Epidermal melanocyte (primary cell): ENCODE measurements at regions not wholly inside any gene's neighbourhood (a gene's known extent, or its start where the extent isn't known, plus 50 kb on each side); places are given as distances from the start of the nearest gene placed in this dataset.

Source experiments
- DNase-seq: peaks from one replicate; pipeline ENCODE4 v3.0.0; 2011; ENCODE audit warnings: low spot score; ENCODE audit not compliant: insufficient read length

DNA sequence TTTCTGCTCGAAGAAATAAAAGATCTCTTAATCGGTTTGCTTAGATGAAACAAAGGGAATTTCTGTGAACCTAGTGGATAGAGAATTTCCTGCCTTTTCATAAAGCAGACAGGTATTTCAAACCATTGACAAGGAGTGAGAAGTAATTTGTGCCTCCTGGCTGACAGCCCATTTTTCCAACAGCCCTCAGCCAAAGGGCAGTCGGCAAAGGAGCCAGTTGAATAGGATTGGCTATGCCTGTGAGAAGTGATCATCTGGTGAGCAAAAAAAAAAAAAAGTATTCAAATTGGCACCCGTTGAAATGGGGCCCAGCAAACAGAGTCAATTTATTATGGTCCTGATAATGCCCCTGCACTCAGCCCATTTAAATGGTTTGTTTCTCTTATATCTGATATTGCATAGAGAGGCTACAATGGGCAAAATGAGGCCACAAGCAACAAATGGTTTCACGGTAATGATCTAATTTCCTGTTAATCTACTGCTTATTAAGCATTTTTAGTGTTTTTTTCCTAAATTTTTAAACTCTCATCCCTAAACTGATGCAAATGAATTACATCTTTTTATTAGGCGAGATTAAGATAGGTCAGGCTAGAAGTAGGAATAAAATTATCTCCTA lies 477.5 kb downstream of the NUF2 start:
- no peak for DNase-seq

DNA sequence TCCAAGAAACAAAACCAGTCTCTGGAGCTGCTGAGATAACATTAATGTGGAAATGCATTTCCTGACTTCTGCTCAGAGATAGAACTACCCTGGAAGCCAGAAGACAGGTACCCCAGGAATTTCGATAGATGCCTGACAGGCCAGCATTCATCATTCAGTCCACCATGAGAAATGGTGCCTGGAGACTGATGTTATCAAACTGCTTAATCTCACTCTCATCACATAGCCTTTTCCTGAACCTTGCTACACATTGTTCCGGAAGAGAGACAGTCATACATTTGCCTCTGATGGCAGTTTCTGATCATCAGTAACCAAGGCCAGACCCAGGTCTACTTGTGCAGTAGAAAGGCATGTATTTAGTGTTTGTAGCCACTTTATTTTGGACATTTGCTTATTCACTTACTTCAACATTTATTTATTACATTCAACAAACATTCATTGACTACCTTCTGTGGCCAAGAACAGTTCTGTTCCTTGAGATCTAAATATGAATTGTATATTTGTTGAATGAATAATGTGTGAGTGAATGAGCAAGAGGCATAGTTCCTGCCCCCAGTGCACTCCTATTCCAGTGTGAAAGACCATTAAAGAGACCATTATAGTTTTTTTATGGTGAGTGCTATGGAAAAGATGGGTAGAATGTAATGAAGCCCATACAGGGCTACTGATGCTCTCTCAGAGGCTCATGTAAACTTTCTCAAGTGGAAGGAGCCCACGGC lies 485.7 kb downstream of the NUF2 start:
- DNase-seq, result no peak

DNA sequence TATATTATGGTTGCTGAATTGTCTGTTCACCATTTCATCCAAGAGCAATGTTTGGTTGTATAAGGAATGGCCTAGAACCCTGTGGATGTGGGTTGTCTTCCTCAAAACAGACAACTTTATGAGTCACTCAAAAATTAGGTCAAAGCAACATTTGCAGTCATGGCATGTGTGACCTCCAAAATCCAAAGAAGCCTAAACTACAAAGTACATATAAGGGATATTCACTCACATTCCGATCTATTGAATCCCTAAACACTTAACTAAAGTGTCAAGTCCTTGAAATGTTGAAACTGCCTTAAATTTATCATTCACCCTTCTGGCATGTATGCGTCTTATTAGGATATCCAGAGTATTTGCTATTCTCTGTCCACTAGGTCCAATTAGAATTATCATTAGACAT lies 491.5 kb downstream of the NUF2 start:
- DNase-seq, result no peak

DNA sequence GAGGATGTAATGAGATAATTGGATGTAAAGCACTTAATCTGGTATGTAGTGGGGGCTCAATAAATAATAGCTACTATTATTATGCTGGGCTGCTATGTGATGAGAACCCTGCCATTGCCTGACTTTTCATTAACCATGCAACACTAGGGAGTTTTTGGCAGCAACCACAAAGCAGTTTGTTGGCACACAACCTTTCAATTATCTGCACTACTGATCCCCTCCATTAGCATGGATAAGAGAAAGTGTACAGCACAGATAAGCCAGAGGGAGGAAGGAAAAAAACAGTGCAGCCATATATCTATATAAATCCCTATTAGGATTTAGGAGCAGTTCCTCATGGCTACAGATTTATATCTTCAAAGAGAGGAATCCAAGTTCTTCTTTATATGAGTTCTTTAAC lies 498.5 kb downstream of the NUF2 start:
- no peak for DNase-seq

DNA sequence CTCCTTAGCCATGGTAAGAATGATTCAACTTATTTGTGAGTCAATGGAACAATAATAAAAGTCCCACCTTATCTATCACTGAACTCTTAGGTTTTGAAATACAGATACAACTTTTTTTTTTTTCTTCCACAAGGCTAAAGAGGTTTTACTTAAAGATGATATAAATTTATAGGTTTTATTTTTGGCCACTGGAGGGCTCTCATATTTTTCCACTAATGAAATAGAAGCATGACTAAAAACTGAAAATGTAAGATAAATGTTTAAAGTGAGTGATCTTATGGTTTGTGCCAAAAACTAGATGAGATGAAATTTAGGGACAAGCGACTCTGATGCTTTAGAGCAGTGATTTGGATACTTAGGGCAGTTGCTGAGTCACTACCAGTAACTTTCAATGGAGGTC lies 499.0 kb downstream of the NUF2 start:
- DNase-seq, result no peak

DNA sequence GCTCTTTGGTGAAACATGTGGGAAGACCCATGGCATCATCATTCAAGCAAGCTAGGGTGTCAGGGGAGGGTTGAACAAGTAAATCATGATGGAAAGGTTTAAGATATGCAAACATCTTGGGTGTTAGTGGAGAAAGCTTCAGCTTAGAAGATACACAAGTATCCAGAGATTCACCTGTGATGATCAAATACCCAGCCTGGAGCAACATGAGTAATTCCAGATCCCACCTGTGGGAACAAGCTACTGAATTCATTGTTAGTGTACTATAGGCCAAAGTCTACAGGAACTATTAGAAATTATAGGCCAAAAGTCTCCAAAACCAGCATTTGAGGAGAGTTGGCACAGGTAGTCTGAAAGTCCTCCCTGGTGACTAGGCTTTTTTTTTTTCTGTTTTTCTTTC lies 499.9 kb downstream of the NUF2 start:
- no peak for DNase-seq

DNA sequence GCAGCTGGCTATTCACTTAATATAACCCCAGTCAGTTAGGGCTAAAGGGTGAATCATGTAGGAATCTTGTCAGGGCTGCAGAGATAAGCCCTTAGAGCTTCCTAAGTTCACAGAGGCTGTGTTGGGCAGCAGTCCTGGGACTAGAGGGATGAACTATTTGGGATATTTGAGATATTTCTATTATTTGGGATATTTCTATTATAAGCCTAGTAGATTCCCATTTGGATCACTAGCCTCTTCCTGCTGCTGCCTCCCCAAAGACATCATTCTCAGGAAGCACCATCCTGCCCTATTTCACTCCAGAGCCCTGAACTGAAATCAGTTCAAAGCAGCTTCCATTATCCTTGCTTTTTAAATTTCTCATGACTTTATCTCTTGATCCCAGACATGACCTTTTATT lies 501.3 kb downstream of the NUF2 start:
- no peak for DNase-seq

DNA sequence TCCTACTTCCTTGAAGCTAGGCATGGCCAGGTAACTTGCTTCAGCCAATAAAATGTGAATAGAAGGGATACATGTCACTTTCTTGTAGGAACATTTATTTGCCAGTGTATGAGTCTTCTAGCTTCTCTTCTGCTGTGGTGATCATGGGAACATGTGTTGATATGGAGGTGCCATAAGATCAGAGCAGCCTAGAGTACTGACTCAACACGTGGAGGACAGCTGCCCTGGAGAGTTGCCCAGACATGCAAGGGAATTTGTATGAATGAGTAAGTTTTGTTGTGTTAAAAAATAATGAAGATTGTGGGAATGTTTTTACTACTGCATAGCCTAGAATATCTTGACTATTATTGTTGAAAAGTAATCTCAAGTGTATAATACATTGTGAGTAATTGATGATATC lies 502.3 kb downstream of the NUF2 start:
- no peak for DNase-seq

DNA sequence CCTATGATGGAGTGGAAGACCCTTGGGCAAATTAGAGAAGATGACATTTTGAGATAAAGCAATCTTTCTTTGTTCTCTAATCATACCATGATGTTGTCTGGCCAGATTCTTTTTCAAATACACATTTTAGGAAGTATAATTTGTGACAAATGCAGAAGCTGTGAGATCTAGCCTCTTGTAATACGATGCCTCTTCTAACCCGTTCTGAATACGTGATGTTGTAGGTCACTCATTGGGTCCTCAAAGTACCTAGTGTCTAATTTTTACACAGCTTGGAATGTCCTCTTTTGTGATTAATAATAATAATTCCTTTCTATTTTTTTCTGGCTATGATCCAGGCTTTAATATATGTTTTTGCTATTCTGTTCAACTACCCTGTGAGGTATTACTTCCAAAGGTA lies 502.7 kb downstream of the NUF2 start:
- DNase-seq, result no peak

DNA sequence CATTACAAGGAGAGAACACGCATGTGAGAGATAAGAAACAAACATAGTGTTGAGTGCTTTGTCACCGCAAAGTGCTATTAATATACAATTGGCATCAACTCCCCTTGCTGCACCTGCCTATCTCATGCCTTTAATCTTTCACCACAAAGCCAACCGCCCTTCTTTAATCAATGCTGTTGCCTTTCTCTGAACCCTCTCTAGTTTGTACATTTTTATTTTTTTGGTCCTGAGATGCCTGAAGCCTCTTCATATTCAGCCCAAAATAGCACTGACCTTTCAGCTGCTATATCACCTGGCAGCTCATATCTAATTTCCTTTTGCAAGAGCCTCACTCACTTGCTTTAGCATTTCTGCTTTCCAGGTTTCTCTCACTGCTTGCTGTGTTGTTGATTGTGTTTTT lies 504.7 kb downstream of the NUF2 start:
- DNase-seq, result no peak

DNA sequence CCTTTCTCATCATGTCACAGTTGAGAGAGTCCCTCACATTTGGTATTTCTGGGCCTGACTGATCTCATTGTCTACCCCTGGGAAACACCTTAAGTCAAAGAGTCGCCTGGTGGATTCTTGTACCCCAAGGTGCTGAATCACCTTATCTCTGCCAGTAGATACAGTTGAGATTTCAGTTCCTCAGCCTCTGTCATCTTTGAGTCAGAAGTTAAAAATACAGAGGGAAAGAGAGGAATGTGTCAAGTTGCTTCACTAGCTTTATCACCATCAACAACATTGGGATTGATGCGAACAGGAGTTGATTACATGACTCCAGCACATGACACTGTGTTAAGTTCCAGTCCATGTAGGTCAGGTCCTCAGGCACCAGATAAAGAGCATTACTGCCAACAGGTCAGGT lies 513.0 kb downstream of the NUF2 start:
- no peak for DNase-seq

DNA sequence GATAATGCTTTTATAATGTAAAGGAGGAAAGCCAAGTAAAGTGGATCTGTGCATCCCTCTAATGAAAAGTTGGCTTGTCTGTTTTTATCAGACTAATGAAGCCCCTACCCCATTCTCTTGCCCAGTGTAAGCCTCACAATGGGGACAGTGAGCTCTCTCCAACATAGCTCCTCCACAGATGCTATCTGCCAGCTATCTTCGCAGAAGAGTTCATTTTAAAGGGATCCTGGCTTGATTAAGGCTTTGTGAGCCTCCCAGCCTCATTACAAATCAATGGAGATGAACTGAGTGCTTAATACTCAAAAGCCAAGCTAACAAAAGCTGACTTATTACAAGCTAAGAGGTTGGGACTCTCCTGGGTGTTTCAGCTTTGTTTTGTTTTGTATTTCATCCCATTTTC lies 514.7 kb downstream of the NUF2 start:
- no peak for DNase-seq

DNA sequence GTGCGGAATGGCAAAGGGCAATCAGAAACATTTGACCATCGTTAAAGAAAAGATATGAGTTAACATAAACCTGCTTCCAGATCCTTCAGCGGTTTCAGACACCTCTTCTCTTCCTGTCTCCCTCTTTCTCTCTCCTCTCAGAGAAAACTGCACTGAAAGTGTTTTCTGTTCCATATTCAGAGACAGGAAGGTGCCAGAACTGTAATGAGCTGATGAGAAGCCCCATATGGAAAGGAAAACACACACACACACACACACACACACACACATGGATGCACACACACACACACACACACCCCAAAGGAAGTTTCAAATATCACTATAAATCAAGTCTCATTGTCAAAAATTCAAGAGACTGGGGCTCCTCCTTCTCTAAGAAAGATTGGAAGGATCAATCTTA lies 515.5 kb downstream of the NUF2 start:
- DNase-seq, result no peak

DNA sequence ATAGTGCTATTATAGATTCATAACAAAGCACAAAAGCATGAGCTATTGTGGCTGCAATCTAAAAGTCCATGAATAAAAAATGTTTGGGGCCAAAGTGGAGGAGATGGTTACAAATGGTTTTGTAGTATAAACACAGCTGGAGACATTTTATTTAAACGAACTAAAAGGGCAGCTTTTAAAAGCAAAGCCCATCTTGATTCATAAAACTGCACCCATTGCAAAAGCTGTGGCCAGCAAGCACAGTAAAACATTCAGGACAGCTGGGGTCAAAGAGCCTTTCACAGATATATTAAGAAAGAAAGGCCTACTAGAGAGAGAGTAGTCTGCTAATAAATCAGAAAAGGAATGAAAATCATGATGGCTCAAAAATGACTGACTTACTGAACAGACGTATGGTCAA lies 520.8 kb downstream of the NUF2 start:
- peak; percentile 23 for DNase-seq

DNA sequence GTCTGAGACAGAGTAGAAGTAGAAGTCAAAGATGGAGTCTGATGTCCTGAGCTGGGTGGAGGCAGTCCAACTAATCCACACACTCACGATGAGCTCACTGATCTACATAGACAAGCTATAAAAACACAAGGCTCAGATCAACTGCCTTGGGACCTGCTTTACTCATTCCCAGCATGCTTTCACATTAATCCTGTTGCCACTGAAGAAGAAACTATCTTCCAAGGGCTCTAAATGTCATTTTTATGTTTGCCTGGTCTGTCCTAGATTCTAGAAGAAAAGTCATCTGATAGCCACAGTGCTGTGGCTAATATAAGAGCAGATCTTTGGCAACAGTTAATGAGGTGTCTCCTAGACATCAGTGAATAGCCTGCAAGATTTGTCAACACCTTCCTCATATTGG lies 522.7 kb downstream of the NUF2 start:
- no peak for DNase-seq

DNA sequence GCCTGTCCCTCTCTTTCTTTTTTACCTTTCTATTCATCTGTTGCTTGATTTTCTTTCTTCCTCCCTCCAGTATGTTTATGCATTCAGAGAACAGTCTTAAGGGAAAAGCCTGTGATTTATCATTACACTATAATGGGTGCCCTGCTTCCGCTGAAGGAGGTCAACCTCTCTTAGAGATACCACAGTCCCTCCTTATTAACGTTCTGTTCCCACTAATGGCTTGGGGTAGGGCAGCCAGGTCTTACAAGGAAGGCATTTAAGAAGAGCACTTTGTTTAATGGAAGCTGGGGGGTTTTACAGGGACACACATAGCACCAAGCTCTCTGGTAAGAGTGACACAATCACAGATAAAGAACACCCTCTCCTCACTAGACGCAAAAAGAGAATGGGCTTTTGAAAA lies 523.5 kb downstream of the NUF2 start:
- DNase-seq, result no peak

DNA sequence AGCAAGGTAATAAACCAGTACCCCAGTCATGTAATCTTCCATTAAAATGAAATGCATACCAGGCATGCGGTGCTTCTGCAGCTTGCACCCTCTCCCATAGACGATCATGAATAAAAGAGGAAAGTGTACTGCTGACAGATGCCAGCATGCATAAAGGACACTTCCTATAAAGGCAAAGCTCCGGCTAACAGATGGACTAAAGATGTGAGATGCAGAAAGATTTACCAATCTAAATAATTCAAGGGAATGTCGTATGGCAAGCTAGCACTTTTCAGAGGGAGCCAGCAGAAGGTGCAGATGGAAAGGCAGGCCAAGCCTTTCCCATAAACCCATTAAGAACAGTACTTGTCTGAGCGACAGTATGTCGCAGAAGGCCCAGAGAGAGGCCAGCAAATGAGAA lies 542.0 kb downstream of the NUF2 start:
- DNase-seq, result no peak

DNA sequence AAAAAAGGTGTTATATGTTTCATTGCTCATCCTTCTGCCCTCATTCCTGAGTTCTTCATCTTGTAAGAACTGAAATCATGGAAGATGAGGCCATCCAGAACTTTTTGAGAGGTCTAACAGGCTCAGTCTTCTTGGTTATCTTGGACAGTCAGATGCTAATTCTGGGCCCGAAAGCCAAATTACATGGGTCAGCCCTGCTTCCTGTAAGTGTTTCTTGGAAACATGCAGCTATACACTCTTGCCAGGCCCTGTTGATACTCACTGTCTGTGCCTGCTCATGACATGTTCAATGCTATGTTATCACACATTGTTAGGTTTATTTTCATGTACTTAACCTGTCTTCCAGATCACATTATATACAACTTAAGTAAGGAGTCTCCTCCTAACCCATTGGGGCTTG lies 542.5 kb downstream of the NUF2 start:
- no peak for DNase-seq

DNA sequence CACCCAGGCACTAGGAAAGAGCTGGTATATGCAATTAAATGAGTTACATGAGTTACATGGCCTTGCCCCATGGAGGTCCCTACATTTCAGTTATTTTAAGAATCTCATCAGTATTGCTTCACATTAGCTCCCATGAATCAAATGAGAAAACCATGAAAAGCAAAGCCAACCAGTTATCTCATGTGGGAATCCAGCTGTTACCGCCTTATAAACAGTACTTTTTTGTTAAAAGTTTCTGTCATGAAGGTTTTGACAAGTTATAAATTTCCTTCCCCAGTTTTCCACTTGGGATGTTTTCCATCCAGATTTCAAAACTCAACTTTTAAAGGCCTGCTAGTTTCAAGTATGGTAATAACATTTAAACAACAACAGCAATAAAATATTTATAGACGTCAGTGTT lies 544.8 kb downstream of the NUF2 start:
- DNase-seq, result no peak

DNA sequence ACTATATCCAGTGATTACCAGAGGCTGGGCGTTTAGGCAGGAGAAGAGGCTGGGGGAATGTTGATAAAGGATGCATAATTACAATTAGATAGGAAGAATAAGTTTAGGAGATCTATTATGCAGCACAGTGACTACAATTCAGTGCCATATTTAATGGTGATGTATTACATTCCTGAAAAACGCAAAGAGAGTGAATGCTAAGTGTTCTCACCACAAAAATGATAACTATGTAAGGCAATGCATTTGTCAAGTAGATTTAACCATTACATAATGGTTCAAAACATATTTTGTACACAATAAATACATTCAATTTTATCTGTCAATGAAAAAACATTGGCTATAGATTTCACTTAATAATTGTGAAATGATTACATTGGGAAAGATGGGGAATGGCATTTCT lies 548.9 kb downstream of the NUF2 start:
- DNase-seq, result no peak

DNA sequence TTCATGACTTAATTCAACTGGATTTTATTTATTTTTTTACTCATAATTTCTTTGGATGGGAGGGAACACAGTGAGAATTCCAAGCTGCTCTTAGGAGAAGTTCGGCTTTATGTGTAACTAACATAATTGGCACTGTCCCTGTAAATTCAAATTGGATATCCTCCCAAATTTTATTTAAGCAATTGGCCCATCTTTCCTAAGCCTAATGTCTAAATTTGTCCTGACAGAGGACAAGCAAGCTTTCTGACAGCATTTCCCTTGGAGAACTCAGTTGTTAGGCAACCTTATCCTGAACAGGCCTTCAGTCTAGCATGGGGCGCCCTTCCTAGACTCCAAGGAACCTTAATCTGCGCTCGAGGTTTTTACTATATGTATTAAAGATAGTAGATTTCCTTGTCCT lies 550.3 kb downstream of the NUF2 start:
- no peak for DNase-seq

DNA sequence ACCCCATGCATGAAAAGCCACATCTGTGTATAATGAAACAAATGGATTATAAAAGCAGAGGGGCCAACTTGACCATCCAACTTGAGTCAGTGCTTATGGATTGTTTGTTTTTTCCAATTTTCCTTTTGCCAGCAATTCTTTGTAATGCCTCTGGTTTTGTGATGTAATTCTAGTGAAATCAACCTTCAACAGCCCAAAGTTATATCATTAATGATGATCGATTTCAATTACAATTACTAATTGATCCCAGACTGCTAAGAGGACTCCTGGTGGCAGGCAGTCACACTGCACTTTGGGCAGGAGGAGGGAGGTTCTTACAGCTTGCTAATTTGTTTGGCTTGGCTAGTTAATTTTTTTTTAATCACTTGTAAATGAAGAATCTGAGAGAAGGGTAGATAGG lies 552.3 kb downstream of the NUF2 start:
- DNase-seq, result no peak

DNA sequence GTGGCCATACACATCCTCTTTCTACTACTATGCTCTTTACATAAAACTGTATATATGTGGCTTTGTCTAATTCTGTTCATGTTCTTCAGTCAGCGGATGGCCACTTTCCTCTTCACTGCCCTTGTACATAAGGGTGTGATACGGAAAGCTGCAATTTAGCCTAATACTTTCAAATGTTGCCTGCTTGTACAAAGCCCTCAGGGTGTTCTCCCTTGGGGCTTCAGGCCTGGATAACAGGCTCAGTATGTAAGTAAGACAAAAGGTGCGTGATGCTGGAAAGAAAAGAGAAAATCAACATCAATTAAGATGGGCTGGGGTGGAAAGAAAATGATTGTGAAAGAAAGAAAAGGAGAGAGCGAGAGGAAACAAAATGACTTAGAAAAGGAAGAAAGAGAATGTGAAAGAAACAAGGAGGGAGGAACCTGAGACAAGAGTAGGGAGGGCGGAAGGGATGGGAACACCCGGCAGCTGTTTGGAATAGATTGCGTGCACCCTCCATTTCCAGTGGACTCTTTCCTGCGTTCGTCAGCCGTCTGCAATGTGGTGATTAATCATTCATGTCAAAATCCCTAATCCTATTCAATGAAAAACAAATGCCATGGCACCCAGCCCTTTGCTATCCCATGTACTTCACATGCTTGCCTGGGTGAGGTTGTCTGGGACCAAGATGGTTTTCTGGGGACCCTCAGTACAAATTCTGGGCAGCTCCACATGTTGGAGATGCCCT lies 553.6 kb downstream of the NUF2 start:
- DNase-seq, result peak; percentile 22
